K562 (cell line): ENCODE measurements at regions not wholly inside any gene's neighbourhood (a gene's known extent, or its start where the extent isn't known, plus 50 kb on each side); places are given as distances from the start of the nearest gene placed in this dataset.

Source experiments
- BMI1 ChIP-seq: fragments of 150-350 bp; IDR thresholded peaks from 2 replicates; pipeline ENCODE4 v1.6.1; 2014; ENCODE audit warnings: low read length
- GATA2 ChIP-seq: sonication (generic); formaldehyde crosslinking; IDR thresholded peaks from 2 replicates; pipeline ENCODE4 v1.4.0; 2020; ENCODE audit warnings: mild to moderate bottlenecking, missing genetic modification reagents
- JUND ChIP-seq, 2 experiments: IDR thresholded peaks; 2 replicates in 1 of 2; 3 replicates in 1 of 2; pipeline ENCODE4 v1.6.1; 2011; ENCODE audit warnings: borderline replicate concordance in 2 of 2, low read depth in 2 of 2, low read length in 2 of 2, improper control_type of control experiment in 1 of 2, missing biosample characterization in 1 of 2, missing genetic modification characterization in 1 of 2, missing genetic modification reagents in 1 of 2
- MAFG ChIP-seq: fragments of 450-650 bp; conservative IDR thresholded peaks from 2 replicates; pipeline ENCODE4 v1.6.1; 2016; ENCODE audit warnings: missing genetic modification characterization, missing compliant biosample characterization
- NR4A1 ChIP-seq, 2 experiments: fragments of 250-450 bp in 1 of 2; fragments of 450-650 bp in 1 of 2; sonication (Bioruptor Pico) in 1 of 2; IDR thresholded peaks; 2 replicates each; pipeline versions ENCODE4 v1.4.0 to v1.6.1; 2016 to 2020; ENCODE audit warnings: mild to moderate bottlenecking in 2 of 2, missing compliant biosample characterization in 1 of 2, missing genetic modification characterization in 1 of 2, moderate library complexity in 1 of 2
- SRSF1 ChIP-seq: fragments of 200-400 bp; formaldehyde crosslinking; IDR thresholded peaks from 2 replicates; pipeline ENCODE4 v1.6.1; 2017; ENCODE audit warnings: mild to moderate bottlenecking, low read depth, low read length, moderate library complexity
- SRSF7 ChIP-seq: fragments of 200-400 bp; formaldehyde crosslinking; optimal IDR thresholded peaks from 2 replicates; pipeline ENCODE3; 2017; ENCODE audit warnings: mild to moderate bottlenecking, low read depth, low read length
- TCF7L2 ChIP-seq: fragments of 150-350 bp; IDR thresholded peaks from 2 replicates; pipeline ENCODE4 v1.6.1; 2016; ENCODE audit warnings: low read depth, mild to moderate bottlenecking, low read length, moderate library complexity
- XRCC3 ChIP-seq: fragments of 450-650 bp; IDR thresholded peaks from 2 replicates; pipeline ENCODE4 v1.6.1; 2017; ENCODE audit warnings: mild to moderate bottlenecking, moderate library complexity
- ZEB2 ChIP-seq: fragments of 450-650 bp; IDR thresholded peaks from 2 replicates; pipeline ENCODE4 v1.6.1; 2016
- ZFP36 ChIP-seq: fragments of 150-350 bp; IDR thresholded peaks from 2 replicates; pipeline ENCODE4 v1.6.1; 2018; ENCODE audit warnings: low read length, low read depth; ENCODE audit not compliant: partially characterized antibody
- TF ChIP-seq, protein P1 (sequence below): fragments of 250-450 bp; sonication (Bioruptor Pico); IDR thresholded peaks from 2 replicates; pipeline ENCODE4 v1.8.0; 2021; ENCODE audit warnings: moderate library complexity, mild to moderate bottlenecking, inconsistent platforms
- TF ChIP-seq, protein P2 (sequence below), 2 experiments: IDR thresholded peaks; 2 replicates each; pipeline ENCODE4 v1.6.1; 2011; ENCODE audit warnings: borderline replicate concordance in 1 of 2, control low read depth in 1 of 2, low read depth in 1 of 2, low read length in 1 of 2, mild to moderate bottlenecking in 1 of 2, mixed read lengths in 1 of 2, moderate library complexity in 1 of 2; ENCODE audit not compliant: insufficient read depth in 1 of 2, insufficient read length in 1 of 2, poor library complexity in 1 of 2, severe bottlenecking in 1 of 2; ENCODE audit errors: extremely low read depth in 1 of 2
- TF ChIP-seq, protein P3 (sequence below): fragments of 200-800 bp; sonication (Bioruptor generic); IDR thresholded peaks from 2 replicates; pipeline ENCODE4 v1.6.1; 2017; ENCODE audit warnings: missing genetic modification characterization, missing compliant biosample characterization
- TF ChIP-seq, protein P4 (sequence below): fragments of 250-450 bp; sonication (Bioruptor Pico); IDR thresholded peaks from 2 replicates; pipeline ENCODE4 v1.4.0; 2020; ENCODE audit warnings: borderline replicate concordance
- TF ChIP-seq, protein P5 (sequence below): fragments of 250-450 bp; sonication (Bioruptor Pico); IDR thresholded peaks from 2 replicates; pipeline ENCODE4 v1.8.0; 2021; ENCODE audit warnings: moderate library complexity, mild to moderate bottlenecking, inconsistent platforms
- TF ChIP-seq, protein P6 (sequence below): sonication (generic); formaldehyde crosslinking; IDR thresholded peaks from 2 replicates; pipeline ENCODE4 v1.8.1; 2023; ENCODE audit warnings: mild to moderate bottlenecking, missing genetic modification reagents, moderate library complexity

DNA sequence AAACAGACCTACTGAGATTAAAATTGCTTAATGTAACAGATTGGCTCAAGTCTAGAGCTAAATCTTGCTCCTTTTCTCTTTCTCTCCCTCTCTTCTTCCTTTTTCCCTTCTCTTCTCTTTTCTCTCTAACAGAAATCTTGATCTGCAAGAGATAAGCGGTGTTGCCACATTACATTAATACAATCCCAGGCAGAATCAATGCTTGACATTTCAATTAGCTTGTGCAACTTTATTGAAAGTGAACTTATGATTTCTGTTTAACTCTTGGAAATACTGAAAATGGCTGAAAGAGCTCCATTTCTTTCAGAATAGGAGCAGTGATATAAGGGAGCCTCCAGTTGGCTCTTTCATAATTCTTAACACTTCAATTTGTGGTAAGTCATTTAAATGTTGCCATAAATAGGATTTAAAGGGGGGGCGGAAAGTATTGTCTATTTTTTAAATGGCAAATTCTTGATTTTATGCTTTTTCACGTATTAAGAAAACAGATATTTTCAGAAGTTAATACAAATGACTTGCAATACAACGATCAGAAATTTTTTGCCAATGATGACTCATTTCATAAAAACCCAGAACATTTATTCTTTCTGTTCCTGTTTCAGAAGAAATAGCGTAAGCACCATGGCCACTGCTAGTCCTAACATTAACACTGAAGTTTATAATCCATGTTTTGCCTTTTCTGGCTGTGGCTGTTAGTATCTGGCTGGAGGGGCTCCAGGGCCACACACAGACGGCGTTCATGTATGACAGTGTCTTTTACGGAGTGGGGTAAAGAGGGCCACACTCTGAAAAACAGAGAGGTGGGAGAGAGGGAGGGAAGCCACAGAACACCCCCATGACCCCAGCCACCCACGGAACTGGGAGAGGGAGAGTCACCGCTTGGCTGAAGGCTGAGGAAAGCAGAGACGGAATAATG lies 115.7 kb upstream of the FAT1 start (continued):
- TF ChIP-seq, protein P1, sequence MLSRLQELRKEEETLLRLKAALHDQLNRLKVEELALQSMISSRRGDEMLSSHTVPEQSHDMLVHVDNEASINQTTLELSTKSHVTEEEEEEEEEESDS (CRISPR knock-in tag) = no peak
- TF ChIP-seq ZFP36 = no peak
- TF ChIP-seq JUND (IDR thresholded peaks at IDR 0.05; ENCODE audit: borderline replicate concordance, low read depth, low read length) = peak; percentile 57
- TF ChIP-seq JUND (tag; IDR thresholded peaks at IDR 0.05; ENCODE audit: borderline replicate concordance, low read depth, low read length) = peak; percentile 54; the same call in 2 of the 3 replicates
- TF ChIP-seq BMI1 = no peak
- TF ChIP-seq, protein P2, sequence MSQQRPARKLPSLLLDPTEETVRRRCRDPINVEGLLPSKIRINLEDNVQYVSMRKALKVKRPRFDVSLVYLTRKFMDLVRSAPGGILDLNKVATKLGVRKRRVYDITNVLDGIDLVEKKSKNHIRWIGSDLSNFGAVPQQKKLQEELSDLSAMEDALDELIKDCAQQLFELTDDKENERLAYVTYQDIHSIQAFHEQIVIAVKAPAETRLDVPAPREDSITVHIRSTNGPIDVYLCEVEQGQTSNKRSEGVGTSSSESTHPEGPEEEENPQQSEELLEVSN (IDR thresholded peaks at IDR 0.05; ENCODE audit: borderline replicate concordance in 1 of 2, extremely low read depth in 1 of 2, insufficient read depth in 1 of 2, insufficient read length in 1 of 2, low read depth in 1 of 2, low read length in 1 of 2, poor library complexity in 1 of 2, severe bottlenecking in 1 of 2) = no peak
- TF ChIP-seq MAFG (tag) = 0 out of 2 replicates have a peak, but pooled peaks have one; percentile 7
- TF ChIP-seq, protein P3, sequence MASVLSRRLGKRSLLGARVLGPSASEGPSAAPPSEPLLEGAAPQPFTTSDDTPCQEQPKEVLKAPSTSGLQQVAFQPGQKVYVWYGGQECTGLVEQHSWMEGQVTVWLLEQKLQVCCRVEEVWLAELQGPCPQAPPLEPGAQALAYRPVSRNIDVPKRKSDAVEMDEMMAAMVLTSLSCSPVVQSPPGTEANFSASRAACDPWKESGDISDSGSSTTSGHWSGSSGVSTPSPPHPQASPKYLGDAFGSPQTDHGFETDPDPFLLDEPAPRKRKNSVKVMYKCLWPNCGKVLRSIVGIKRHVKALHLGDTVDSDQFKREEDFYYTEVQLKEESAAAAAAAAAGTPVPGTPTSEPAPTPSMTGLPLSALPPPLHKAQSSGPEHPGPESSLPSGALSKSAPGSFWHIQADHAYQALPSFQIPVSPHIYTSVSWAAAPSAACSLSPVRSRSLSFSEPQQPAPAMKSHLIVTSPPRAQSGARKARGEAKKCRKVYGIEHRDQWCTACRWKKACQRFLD (CRISPR knock-in tag) = peak; percentile 61; the same call in 1 of the 2 replicates
- no peak for TF ChIP-seq NR4A1 (CRISPR knock-in tag; IDR thresholded peaks at IDR 0.05)
- no peak for TF ChIP-seq NR4A1 (tag; IDR thresholded peaks at IDR 0.05)
- no peak for TF ChIP-seq XRCC3
- TF ChIP-seq, protein P4, sequence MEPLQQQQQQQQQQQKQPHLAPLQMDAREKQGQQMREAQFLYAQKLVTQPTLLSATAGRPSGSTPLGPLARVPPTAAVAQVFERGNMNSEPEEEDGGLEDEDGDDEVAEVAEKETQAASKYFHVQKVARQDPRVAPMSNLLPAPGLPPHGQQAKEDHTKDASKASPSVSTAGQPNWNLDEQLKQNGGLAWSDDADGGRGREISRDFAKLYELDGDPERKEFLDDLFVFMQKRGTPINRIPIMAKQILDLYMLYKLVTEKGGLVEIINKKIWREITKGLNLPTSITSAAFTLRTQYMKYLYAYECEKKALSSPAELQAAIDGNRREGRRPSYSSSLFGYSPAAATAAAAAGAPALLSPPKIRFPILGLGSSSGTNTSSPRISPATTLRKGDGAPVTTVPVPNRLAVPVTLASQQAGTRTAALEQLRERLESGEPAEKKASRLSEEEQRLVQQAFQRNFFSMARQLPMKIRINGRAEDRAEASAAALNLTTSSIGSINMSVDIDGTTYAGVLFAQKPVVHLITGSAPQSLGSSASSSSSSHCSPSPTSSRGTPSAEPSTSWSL = no peak
- no peak for TF ChIP-seq ZEB2
- TF ChIP-seq, protein P5, sequence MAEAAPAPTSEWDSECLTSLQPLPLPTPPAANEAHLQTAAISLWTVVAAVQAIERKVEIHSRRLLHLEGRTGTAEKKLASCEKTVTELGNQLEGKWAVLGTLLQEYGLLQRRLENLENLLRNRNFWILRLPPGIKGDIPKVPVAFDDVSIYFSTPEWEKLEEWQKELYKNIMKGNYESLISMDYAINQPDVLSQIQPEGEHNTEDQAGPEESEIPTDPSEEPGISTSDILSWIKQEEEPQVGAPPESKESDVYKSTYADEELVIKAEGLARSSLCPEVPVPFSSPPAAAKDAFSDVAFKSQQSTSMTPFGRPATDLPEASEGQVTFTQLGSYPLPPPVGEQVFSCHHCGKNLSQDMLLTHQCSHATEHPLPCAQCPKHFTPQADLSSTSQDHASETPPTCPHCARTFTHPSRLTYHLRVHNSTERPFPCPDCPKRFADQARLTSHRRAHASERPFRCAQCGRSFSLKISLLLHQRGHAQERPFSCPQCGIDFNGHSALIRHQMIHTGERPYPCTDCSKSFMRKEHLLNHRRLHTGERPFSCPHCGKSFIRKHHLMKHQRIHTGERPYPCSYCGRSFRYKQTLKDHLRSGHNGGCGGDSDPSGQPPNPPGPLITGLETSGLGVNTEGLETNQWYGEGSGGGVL = no peak
- 0 out of 2 replicates have a peak, but pooled peaks have one; percentile 23 for TF ChIP-seq GATA2
- TF ChIP-seq SRSF7 = no peak
- no peak for TF ChIP-seq TCF7L2
- TF ChIP-seq, protein P6, sequence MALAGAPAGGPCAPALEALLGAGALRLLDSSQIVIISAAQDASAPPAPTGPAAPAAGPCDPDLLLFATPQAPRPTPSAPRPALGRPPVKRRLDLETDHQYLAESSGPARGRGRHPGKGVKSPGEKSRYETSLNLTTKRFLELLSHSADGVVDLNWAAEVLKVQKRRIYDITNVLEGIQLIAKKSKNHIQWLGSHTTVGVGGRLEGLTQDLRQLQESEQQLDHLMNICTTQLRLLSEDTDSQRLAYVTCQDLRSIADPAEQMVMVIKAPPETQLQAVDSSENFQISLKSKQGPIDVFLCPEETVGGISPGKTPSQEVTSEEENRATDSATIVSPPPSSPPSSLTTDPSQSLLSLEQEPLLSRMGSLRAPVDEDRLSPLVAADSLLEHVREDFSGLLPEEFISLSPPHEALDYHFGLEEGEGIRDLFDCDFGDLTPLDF (CRISPR knock-in tag) = no peak
- no peak for TF ChIP-seq SRSF1
